ENCODE measurements at regions not wholly inside any gene's neighbourhood (a gene's known extent, or its start where the extent isn't known, plus 50 kb on each side); places are given as distances from the start of the nearest gene placed in this dataset.

- TF ChIP-seq NANOG (IDR thresholded peaks at IDR 0.05; ENCODE audit: borderline replicate concordance) (no peak), EZH2phosphoT487 (IDR thresholded peaks at IDR 0.05; ENCODE audit: unreplicated experiment) (no peak), STAT1 (IDR thresholded peaks at IDR 0.05; ENCODE audit: unreplicated experiment) (no peak), JUNB (IDR thresholded peaks at IDR 0.05; ENCODE audit: unreplicated experiment) (no peak), ZNF462 (CRISPR knock-in tag; IDR thresholded peaks at IDR 0.05) (no peak), ZNF331 (CRISPR knock-in tag; IDR thresholded peaks at IDR 0.05; ENCODE audit: low read depth) (no peak), EZH2 (IDR thresholded peaks at IDR 0.05; ENCODE audit: low read depth, unreplicated experiment) (no peak), CTCF (conservative IDR thresholded peaks at IDR 0.05; ENCODE audit: low read depth in 2 of 2) (no peak), CREB1 (CRISPR knock-in tag; IDR thresholded peaks at IDR 0.05; ENCODE audit: low read depth) (no peak), ETS1 (IDR thresholded peaks at IDR 0.05) (no peak), ZNF114 (CRISPR knock-in tag; IDR thresholded peaks at IDR 0.05) (no peak), REST (IDR thresholded peaks at IDR 0.05; ENCODE audit: unreplicated experiment) (no peak), POLR2AphosphoS5 (IDR thresholded peaks at IDR 0.05; ENCODE audit: low read depth) (no peak)
- Histone ChIP-seq H3K4me2 (no peak overlapping the region), H3K27me3 (ENCODE audit: insufficient read depth) (no peaks in the 10 kb centered on the region), H3K4me3 (no peak overlapping the region), H4K20me1 (replicated peaks; ENCODE audit: insufficient read depth) (no peaks in the 10 kb centered on the region), H3K9me2 (ENCODE audit: insufficient read depth) (no peaks in the 10 kb centered on the region), H3K27ac (ENCODE audit: low read depth) (no peak overlapping the region), H3K36me3 (ENCODE audit: insufficient read depth) (no peaks in the 10 kb centered on the region), H3K79me2 (replicated peaks; ENCODE audit: insufficient read depth) (no peaks in the 10 kb centered on the region), H3F3A (replicated peaks; ENCODE audit: low read depth) (no peaks in the 10 kb centered on the region), H2AFZ (no peak overlapping the region), H3K4me1 (ENCODE audit: insufficient read depth) (peaks cover 12% of the 10 kb centered on the region)
- H3K27me3 Mint-ChIP-seq (ENCODE audit: insufficient read depth, low read depth, poor library complexity): peaks cover 10% of the 10 kb centered on the region
- DNase-seq (ENCODE audit: low spot score): no peak
- H3K27ac Mint-ChIP-seq: no peak overlapping the region
- no peak for ATAC-seq
- H3K4me3 Mint-ChIP-seq: no peak overlapping the region
- no peaks in the 10 kb centered on the region; the same call in 2 of the 3 replicates for H3K36me3 Mint-ChIP-seq (ENCODE audit: low read depth)
- no peaks in the 10 kb centered on the region for H3K9me3 Mint-ChIP-seq
- peaks cover 17% of the 10 kb centered on the region for H3K4me1 Mint-ChIP-seq
These were observed 103.3 kb upstream of the BACH2 start for GRCh38 chr6:90399970-90400369.
